ENCODE measurements at regions not wholly inside any gene's neighbourhood (a gene's known extent, or its start where the extent isn't known, plus 50 kb on each side); places are given as distances from the start of the nearest gene placed in this dataset.

- Histone ChIP-seq H2BK20ac (ENCODE audit: low read length) (no peak overlapping the region), H2AFZ (ENCODE audit: low read length) (no peak overlapping the region), H4K91ac (replicated peaks; ENCODE audit: insufficient read length, low read length) (no peak overlapping the region), H2BK120ac (replicated peaks; ENCODE audit: low read depth, low read length) (no peak overlapping the region), H3K14ac (ENCODE audit: insufficient read length) (no peak overlapping the region), H3K79me1 (ENCODE audit: low read depth, low read length) (no peaks in the 10 kb centered on the region), H3K4me1 (replicated peaks in 1 of 4; ENCODE audit: control insufficient read depth in 3 of 4, insufficient read depth in 4 of 4, low read length in 3 of 4) (peaks cover 0 to 5% (median under 1%) of the 10 kb centered on the region in 4 experiments; a peak in 3 of 7 replicates), H3K27ac (ENCODE audit: low read depth, low read length) (no peak overlapping the region), H2BK5ac (ENCODE audit: low read depth, low read length) (no peak overlapping the region), H4K8ac (ENCODE audit: extremely low read depth, insufficient read depth, low read length) (no peak overlapping the region), H2BK15ac (ENCODE audit: low read length) (no peak overlapping the region), H4K20me1 (replicated peaks in 1 of 2; ENCODE audit: control insufficient read depth in 1 of 2, insufficient read depth in 2 of 2, low read length in 2 of 2) (no peaks in the 10 kb centered on the region), H3K27me3 (replicated peaks in 1 of 4; ENCODE audit: control insufficient read depth in 3 of 4, extremely low read depth in 1 of 4, insufficient read depth in 3 of 4, low read length in 3 of 4) (peaks cover 0 to 3% (median 0%) of the 10 kb centered on the region in 4 experiments; a peak in 3 of 7 replicates), H3K79me2 (ENCODE audit: control insufficient read depth in 1 of 2, insufficient read depth in 2 of 2, low read length in 2 of 2) (no peaks in the 10 kb centered on the region), H3K4ac (replicated peaks; ENCODE audit: insufficient read length, low read depth, low read length) (no peak overlapping the region), H4K5ac (ENCODE audit: insufficient read length, low read depth, low read length) (no peak overlapping the region), H3K9ac (replicated peaks in 1 of 4; ENCODE audit: extremely low read depth in 1 of 4, low read depth in 3 of 4, low read length in 3 of 4) (no peak overlapping the region), H3K4me2 (ENCODE audit: insufficient read depth in 1 of 2, low read depth in 2 of 2, low read length in 2 of 2) (no peak overlapping the region), H2BK12ac (ENCODE audit: low read depth, low read length) (no peak overlapping the region), H2AK5ac (ENCODE audit: low read depth, low read length) (no peak overlapping the region), H3K23ac (ENCODE audit: insufficient read length) (no peak overlapping the region), H3K23me2 (ENCODE audit: low read depth, low read length) (no peaks in the 10 kb centered on the region), H3K18ac (ENCODE audit: extremely low read depth, low read length) (no peak overlapping the region), H3K56ac (replicated peaks; ENCODE audit: insufficient read length, low read depth, low read length) (no peak overlapping the region), H3K36me3 (ENCODE audit: control insufficient read depth in 2 of 4, insufficient read depth in 4 of 4, low read length in 3 of 4) (no peaks in the 10 kb centered on the region), H3K9me3 (ENCODE audit: insufficient read depth in 2 of 2, low read depth in 1 of 2, low read length in 1 of 2) (no peaks in the 10 kb centered on the region), H3K4me3 (ENCODE audit: extremely low read depth in 1 of 4, insufficient read depth in 2 of 4, low read depth in 3 of 4, low read length in 4 of 4) (no peak overlapping the region)
- no peak for FAIRE-seq
- WGBS, 2 experiments (ENCODE audit: extremely low coverage in 1 of 2, insufficient coverage in 1 of 2, insufficient read length in 1 of 2, insufficient replicate concordance in 2 of 2, low coverage in 1 of 2, low lambda C conversion rate in 2 of 2, missing lambda C conversion rate in 1 of 2): 78% methylated on average over 12 of the region's 13 CpGs; no CpG with 5 or more reads in 1 of the 2 experiments
- ChIA-PET POLR2A (ENCODE audit: partially characterized antibody) (no interaction called here), CTCF (ENCODE audit: partially characterized antibody) (interaction anchor here (0.6 to 1.9 kb wide), 5 partner anchors 12 to 106 kb away, joined by 3 to 4 read pairs (median 3); no protein-coding TSS in a partner anchor)
- no peak for DNase-seq (ENCODE audit: low read depth in 1 of 2, low spot score in 2 of 2)
- TF ChIP-seq SAP30 (IDR thresholded peaks at IDR 0.05; ENCODE audit: insufficient read depth, insufficient replicate concordance, low read length) (no peak), NANOG (IDR thresholded peaks at IDR 0.05; ENCODE audit: insufficient read depth, low read depth, low read length, poor library complexity, severe bottlenecking) (no peak), CREB1 (IDR thresholded peaks at IDR 0.05) (no peak)
Measured at GRCh38 chr2:120540719-120541552, 194.7 kb upstream of the GLI2 start.
